OCI-LY7 (cell line): ENCODE measurements at regions not wholly inside any gene's neighbourhood (a gene's known extent, or its start where the extent isn't known, plus 50 kb on each side); places are given as distances from the start of the nearest gene placed in this dataset.

Experiments
- BruUV-seq: library from RNA; stranded (reverse); fragments of 400-500 nt; replicated peaks from 2 replicates; lab custom pipeline; 2021; lab: Mats Ljungman, UMichigan
- CTCF ChIA-PET: fragments of 300-600 bp; sonication (Branson Sonifier 250); formaldehyde crosslinking; loops from one replicate; lab custom pipeline; 2022; ENCODE audit warnings: antibody characterized with exemption; ENCODE audit not compliant: unreplicated experiment; lab: Charles Lee
- POLR2A ChIA-PET: fragments of 300-600 bp; sonication (Branson Sonifier 250); formaldehyde crosslinking; loops from one replicate; lab custom pipeline; 2022; ENCODE audit warnings: antibody characterized with exemption; lab: Charles Lee
- DNase-seq: peaks from one replicate; pipeline ENCODE4 v3.0.0-alpha.2; 2015; ENCODE audit warnings: low spot score
- H2AFZ ChIP-seq: fragments of 200-600 bp; sonication (generic), shearing (Covaris generic); 2 replicates; pipeline ENCODE4 v1.6.1; 2014; ENCODE audit warnings: mild to moderate bottlenecking, antibody characterized with exemption, low read length, moderate library complexity
- H3K27ac ChIP-seq: fragments of 200-600 bp; sonication (generic); 2 replicates; pipeline ENCODE4 v1.5.1; 2014; ENCODE audit warnings: mixed run types, low read depth, mild to moderate bottlenecking, moderate library complexity, low read length, inconsistent platforms; ENCODE audit not compliant: poor library complexity, severe bottlenecking
- H3K36me3 ChIP-seq: fragments of 200-600 bp; sonication (generic); 2 replicates; pipeline ENCODE4 v1.6.1; 2014; ENCODE audit warnings: mild to moderate bottlenecking, antibody characterized with exemption, low read length, moderate library complexity, mixed read lengths; ENCODE audit not compliant: insufficient read depth
- H3K4me1 ChIP-seq: fragments of 200-600 bp; sonication (generic); 2 replicates; pipeline ENCODE4 v1.5.1; 2014; ENCODE audit warnings: mild to moderate bottlenecking, low read length; ENCODE audit not compliant: insufficient read depth, poor library complexity, severe bottlenecking
- H3K4me2 ChIP-seq: fragments of 200-600 bp; sonication (generic); 2 replicates; pipeline ENCODE4 v1.6.1; 2014; ENCODE audit warnings: mild to moderate bottlenecking, low read length
- H3K4me3 ChIP-seq: fragments of 200-600 bp; sonication (generic); 2 replicates; pipeline ENCODE4 v1.5.1; 2014; ENCODE audit warnings: mild to moderate bottlenecking, low read depth, low read length; ENCODE audit not compliant: poor library complexity, severe bottlenecking
- H3K79me2 ChIP-seq: fragments of 200-600 bp; sonication (generic); 2 replicates; pipeline ENCODE4 v1.6.1; 2016; ENCODE audit warnings: low read depth, mild to moderate bottlenecking, low read length, moderate library complexity, mixed read lengths; ENCODE audit not compliant: insufficient read depth
- H3K9me2 ChIP-seq: fragments of 200-600 bp; sonication (generic); 2 replicates; pipeline ENCODE4 v1.6.1; 2016; ENCODE audit warnings: mild to moderate bottlenecking, low read length, mixed read lengths; ENCODE audit not compliant: insufficient read depth
- H3K9me3 ChIP-seq: fragments of 200-600 bp; sonication (generic); 2 replicates; pipeline ENCODE4 v1.6.1; 2014; ENCODE audit warnings: mild to moderate bottlenecking, mixed run types, low read length, mixed read lengths
- H4K20me1 ChIP-seq: fragments of 200-600 bp; sonication (generic); 2 replicates; pipeline ENCODE4 v1.6.1; 2014; ENCODE audit warnings: mild to moderate bottlenecking, antibody characterized with exemption, low read length, moderate library complexity, mixed read lengths; ENCODE audit not compliant: insufficient read depth
- EZH2phosphoT487 ChIP-seq: fragments of 200-600 bp; sonication (generic); IDR thresholded peaks from 2 replicates; pipeline ENCODE4 v1.6.1; 2018; ENCODE audit warnings: low read depth, borderline replicate concordance, mild to moderate bottlenecking, mixed run types, antibody characterized with exemption, low read length, moderate library complexity, mixed read lengths
- intact Hi-C: fragments of 100-400 bp; cut with micrococcal nuclease; formaldehyde crosslinking; loops from one replicate; pipeline ENCODE4 v1.10.0; 2022; ENCODE audit not compliant: unreplicated experiment
- TF ChIP-seq, protein P1 (sequence below): fragments of 200-600 bp; sonication (generic); conservative IDR thresholded peaks from 2 replicates; pipeline ENCODE4 v1.5.1; 2014; ENCODE audit warnings: mild to moderate bottlenecking, antibody characterized with exemption, low read length, moderate library complexity, mixed read lengths

DNA sequence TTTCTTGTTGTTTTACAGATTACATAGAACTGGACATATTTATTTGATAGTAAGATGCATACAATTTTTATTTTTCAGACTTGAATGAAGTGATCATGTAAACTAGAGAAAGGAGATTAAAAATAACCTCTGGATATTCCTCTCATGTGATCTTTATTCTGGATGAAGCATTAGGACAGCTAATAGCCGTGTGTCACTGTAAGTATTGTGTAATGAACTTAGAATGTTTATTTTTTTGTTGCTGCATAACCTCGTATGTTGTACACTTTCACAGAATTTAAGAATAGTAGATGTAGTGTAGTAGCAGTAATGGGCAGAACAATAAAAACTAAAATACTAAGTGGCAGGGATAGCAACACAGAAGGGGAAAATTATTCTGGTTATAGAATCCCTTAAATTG is 2094.5 kb upstream of the TENM3 start:
- Histone ChIP-seq H3K4me2 (no peak overlapping the region), H3K9me2 (0 out of 2 replicates have a peak, but pooled peaks cover 6% of the 10 kb centered on the region), H3K4me3 (no peak overlapping the region), H4K20me1 (no peaks in the 10 kb centered on the region), H3K27ac (no peak overlapping the region), H3K36me3 (no peaks in the 10 kb centered on the region), H2AFZ (peak overlapping the region; percentile 29; the same call in 1 of the 2 replicates), H3K9me3 (peaks cover 4% of the 10 kb centered on the region; the same call in 1 of the 2 replicates), H3K79me2 (no peaks in the 10 kb centered on the region), H3K4me1 (peaks cover 26% of the 10 kb centered on the region)
- no peak for DNase-seq
- POLR2A ChIA-PET, result interaction anchor here (0.6 to 1.1 kb wide), 2 partner anchors 81 to 193 kb away, joined by 3 read pairs; no protein-coding TSS in a partner anchor
- intact Hi-C loops, result no loop called here
- CTCF ChIA-PET, result no interaction called here
- no TSS peak for BruUV-seq
- no peak for TF ChIP-seq EZH2phosphoT487
- TF ChIP-seq, protein P1, sequence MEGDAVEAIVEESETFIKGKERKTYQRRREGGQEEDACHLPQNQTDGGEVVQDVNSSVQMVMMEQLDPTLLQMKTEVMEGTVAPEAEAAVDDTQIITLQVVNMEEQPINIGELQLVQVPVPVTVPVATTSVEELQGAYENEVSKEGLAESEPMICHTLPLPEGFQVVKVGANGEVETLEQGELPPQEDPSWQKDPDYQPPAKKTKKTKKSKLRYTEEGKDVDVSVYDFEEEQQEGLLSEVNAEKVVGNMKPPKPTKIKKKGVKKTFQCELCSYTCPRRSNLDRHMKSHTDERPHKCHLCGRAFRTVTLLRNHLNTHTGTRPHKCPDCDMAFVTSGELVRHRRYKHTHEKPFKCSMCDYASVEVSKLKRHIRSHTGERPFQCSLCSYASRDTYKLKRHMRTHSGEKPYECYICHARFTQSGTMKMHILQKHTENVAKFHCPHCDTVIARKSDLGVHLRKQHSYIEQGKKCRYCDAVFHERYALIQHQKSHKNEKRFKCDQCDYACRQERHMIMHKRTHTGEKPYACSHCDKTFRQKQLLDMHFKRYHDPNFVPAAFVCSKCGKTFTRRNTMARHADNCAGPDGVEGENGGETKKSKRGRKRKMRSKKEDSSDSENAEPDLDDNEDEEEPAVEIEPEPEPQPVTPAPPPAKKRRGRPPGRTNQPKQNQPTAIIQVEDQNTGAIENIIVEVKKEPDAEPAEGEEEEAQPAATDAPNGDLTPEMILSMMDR, result no peak

DNA sequence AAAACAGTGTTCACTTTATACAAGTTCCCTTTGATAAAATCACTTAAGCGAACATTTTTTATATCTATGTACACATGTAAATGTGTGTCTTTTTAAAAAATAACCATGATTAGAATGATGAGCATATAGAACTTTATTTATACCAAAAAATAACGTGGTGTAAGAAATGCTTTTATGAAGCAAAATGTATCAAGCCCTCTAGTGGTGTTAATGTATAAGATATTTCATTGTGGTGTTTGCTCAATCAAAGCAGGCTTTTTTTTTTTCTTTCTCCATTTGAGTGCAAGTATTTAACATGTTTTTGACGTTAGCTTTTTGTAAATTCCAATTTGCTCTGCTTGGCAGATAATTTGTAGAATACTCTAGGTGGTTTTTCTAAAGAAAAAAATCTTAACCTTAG is 2092.4 kb upstream of the TENM3 start:
- DNase-seq, result peak; percentile 55
- ChIA-PET CTCF (no interaction called here), POLR2A (interaction anchor here (0.6 to 1.0 kb wide), 2 partner anchors 9 to 20 kb away, joined by 4 to 5 read pairs; no protein-coding TSS in a partner anchor)
- H3K4me2 ChIP-seq, result no peak overlapping the region
- H3K27ac ChIP-seq, result no peak overlapping the region
- H3K4me3 ChIP-seq, result no peak overlapping the region
- no peaks in the 10 kb centered on the region for H3K79me2 ChIP-seq
- TF ChIP-seq EZH2phosphoT487, result no peak
- TF ChIP-seq, protein P1, result peak; percentile 89
- H3K9me3 ChIP-seq, result peaks cover 8% of the 10 kb centered on the region; the same call in 1 of the 2 replicates
- no peaks in the 10 kb centered on the region; the same call in 1 of the 2 replicates for H3K36me3 ChIP-seq
- intact Hi-C loops, result no loop called here
- H2AFZ ChIP-seq, result peak overlapping the region; percentile 79; the same call in 1 of the 2 replicates
- no TSS peak for BruUV-seq
- H3K9me2 ChIP-seq, result no peaks in the 10 kb centered on the region
- H3K4me1 ChIP-seq, result peaks cover 46% of the 10 kb centered on the region
- H4K20me1 ChIP-seq, result no peaks in the 10 kb centered on the region

DNA sequence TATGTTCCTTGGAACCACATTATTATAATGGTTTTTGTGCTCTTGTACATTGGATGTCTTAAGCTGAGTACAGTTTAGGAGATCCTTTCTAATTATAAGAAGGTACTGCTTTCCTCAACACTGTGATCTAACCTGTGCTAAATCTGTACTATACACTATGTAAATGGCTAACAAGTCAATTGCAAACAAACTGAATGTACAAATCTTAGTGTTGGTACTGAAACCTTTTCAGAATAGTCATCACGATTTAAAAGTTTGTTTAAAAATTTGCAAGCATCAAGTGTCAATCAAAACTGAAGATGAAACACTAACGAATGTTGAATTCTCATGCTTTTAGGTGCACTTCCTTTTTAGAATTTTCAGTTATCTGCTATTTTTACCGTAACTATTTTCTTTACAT is 2090.4 kb upstream of the TENM3 start:
- TF ChIP-seq, protein P1, result no peak
- no peak for TF ChIP-seq EZH2phosphoT487
- Histone ChIP-seq H3K9me3 (peaks cover 8% of the 10 kb centered on the region; the same call in 1 of the 2 replicates), H3K9me2 (no peaks in the 10 kb centered on the region), H3K27ac (peak overlapping the region; percentile 34), H3K36me3 (peaks cover under 1% of the 10 kb centered on the region; the same call in 1 of the 2 replicates), H3K4me3 (peak overlapping the region; percentile 2), H3K79me2 (no peaks in the 10 kb centered on the region), H3K4me1 (peaks cover 64% of the 10 kb centered on the region), H2AFZ (peak overlapping the region; percentile 91), H4K20me1 (no peaks in the 10 kb centered on the region), H3K4me2 (peak overlapping the region; percentile 39)
- ChIA-PET POLR2A (interaction anchor here (0.8 to 1.0 kb wide), 2 partner anchors 10 to 11 kb away, joined by 3 read pairs; no protein-coding TSS in a partner anchor), CTCF (no interaction called here)
- DNase-seq, result peak; percentile 13
- intact Hi-C loops, result no loop called here
- BruUV-seq, result no TSS peak
